ENCODE measurements at regions not wholly inside any gene's neighbourhood (a gene's known extent, or its start where the extent isn't known, plus 50 kb on each side); places are given as distances from the start of the nearest gene placed in this dataset.

DNA sequence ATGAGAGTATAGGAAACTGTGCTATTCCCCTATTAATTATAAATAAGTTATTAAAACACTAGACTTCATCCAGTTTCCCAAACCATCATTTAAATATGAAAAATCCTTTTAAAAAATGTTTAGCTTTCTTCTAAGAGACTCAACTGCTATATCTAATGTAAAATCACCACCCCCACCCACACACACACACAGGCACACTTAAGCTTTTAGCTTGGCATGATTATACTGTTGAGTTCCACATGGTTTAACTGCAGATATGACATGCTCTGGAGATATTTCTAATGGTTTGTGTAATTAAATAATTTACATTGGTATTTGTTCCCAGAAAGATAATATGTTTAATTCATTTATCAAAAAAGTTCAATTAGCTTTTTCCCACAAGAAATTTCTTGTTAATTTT lies 1700.1 kb upstream of the SLC10A2 start:
- TF ChIP-seq, protein P1, sequence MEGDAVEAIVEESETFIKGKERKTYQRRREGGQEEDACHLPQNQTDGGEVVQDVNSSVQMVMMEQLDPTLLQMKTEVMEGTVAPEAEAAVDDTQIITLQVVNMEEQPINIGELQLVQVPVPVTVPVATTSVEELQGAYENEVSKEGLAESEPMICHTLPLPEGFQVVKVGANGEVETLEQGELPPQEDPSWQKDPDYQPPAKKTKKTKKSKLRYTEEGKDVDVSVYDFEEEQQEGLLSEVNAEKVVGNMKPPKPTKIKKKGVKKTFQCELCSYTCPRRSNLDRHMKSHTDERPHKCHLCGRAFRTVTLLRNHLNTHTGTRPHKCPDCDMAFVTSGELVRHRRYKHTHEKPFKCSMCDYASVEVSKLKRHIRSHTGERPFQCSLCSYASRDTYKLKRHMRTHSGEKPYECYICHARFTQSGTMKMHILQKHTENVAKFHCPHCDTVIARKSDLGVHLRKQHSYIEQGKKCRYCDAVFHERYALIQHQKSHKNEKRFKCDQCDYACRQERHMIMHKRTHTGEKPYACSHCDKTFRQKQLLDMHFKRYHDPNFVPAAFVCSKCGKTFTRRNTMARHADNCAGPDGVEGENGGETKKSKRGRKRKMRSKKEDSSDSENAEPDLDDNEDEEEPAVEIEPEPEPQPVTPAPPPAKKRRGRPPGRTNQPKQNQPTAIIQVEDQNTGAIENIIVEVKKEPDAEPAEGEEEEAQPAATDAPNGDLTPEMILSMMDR (IDR thresholded peaks at IDR 0.05; ENCODE audit: control insufficient read depth, extremely low read depth, insufficient read depth) = no peak
- no peak overlapping the region for H3K4me3 ChIP-seq (ENCODE audit: low read depth, low read length)
- DNase-seq (ENCODE audit: low read depth) = no peak

DNA sequence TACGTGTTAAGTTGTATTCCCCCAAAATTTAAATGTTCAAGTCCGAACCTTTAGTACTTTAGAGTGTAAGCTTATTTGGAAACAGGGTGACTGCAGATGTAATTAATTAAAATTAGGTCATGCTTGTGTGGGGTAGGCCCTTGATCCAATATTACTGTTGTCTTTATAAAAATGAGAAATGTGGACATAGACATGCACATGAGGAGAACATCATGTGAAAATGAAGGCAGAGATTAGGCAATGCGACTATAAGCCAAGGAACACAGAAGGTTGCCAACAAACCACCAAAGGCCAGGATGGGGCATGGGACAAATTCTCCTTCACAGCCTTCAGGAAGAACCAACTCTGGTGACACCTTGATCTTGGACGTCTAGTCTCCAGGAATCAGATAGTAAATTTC lies 1698.4 kb upstream of the SLC10A2 start:
- TF ChIP-seq, protein P1 (IDR thresholded peaks at IDR 0.05; ENCODE audit: control insufficient read depth, extremely low read depth, insufficient read depth) = no peak
- no peak for DNase-seq (ENCODE audit: low read depth)
- H3K4me3 ChIP-seq (ENCODE audit: low read depth, low read length) = no peak overlapping the region

DNA sequence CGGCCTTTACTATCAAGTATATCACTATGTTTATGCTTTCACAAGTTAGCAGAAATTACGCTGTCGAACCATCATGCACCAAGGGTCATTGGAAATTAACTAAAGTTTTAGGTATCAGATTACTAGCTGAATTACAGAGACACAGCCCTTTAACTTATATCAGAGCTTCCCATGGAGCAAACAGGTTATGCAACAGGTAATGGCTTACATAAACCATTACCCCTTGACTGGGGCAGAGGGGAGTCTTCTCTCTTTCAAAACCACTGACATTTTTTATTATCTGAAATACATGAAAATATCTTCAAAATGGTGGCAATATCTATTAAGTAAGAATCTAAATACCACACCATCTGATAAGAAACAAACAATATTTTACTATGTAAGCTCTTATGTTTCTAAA lies 1692.9 kb upstream of the SLC10A2 start:
- no peak overlapping the region for H3K4me3 ChIP-seq (ENCODE audit: low read depth, low read length)
- TF ChIP-seq, protein P1 (IDR thresholded peaks at IDR 0.05; ENCODE audit: control insufficient read depth, extremely low read depth, insufficient read depth) = no peak

DNA sequence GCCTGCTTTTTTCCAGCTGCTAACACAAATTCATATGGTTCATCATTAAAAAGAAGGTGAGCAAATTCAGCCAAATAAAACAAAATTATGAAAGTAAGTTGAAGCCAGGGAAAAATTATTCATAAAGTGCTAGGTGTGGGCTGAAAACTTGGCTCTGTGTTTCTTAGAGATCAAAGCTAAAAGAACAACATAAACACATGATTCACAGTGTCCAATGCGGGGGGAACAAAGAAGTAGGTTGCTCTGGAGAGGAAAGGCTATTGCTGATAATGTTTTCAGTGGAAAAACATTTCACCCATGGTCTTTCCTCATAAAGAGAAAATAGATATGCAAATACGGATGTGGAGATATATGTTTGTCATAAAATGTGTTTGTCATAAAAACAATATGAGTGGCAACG lies 1691.5 kb upstream of the SLC10A2 start:
- TF ChIP-seq, protein P1 (IDR thresholded peaks at IDR 0.05; ENCODE audit: control insufficient read depth, extremely low read depth, insufficient read depth) = no peak
- DNase-seq (ENCODE audit: low read depth) = no peak
- H3K4me3 ChIP-seq (ENCODE audit: low read depth, low read length) = no peak overlapping the region

More for the DNA sequence above, 1692.9 kb upstream of the SLC10A2 start:
- DNase-seq (ENCODE audit: low read depth) = no peak

DNA sequence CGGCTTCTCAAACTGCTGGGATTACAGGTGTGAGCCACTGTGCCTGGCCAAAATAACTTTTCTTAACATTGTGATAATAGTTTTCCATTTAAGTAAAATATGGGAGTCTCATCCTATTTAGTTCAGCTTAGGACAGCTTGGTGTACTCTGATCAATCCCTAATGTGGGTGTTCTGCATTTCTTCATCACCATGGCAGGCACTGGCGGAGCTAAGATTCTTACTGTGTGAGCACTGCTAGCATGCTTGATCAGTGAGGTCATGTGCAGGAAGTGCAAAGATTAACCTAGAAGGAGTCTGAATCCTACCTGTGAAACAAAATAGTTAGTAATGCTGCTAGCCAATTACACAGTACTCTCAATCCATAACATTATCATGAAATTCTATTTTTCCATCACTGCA lies 1684.2 kb upstream of the SLC10A2 start:
- DNase-seq (ENCODE audit: low read depth) = no peak
- TF ChIP-seq, protein P1 (IDR thresholded peaks at IDR 0.05; ENCODE audit: control insufficient read depth, extremely low read depth, insufficient read depth) = no peak
- H3K4me3 ChIP-seq (ENCODE audit: low read depth, low read length) = no peak overlapping the region

DNA sequence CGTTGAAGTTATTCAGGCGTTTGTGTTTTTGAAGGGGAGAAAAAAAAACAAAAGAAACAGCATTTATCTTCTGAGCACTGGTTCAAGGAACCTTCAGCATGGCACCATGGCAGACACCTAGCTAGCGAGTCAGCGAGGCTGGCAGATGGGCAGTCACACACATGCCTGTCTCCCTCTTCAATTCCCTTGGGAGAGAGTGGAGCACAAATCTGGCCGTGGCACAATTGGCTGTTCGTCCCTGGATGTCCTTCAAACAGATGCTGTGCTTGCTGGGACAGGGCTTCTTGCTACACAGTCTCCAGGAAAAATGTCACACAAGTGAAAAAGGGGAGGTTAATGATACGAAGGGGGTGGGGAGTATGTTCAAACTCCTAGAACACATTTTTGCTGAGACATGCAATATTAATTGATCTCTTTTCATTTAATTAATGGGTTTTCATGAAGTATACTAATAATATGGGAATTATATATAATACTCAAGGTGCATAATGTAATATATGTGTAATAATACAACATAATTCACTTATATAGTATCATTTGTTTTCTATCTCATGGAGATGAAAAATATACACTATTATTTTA lies 1674.5 kb upstream of the SLC10A2 start:
- DNase-seq (ENCODE audit: low read depth) = no peak
- no peak overlapping the region for H3K4me3 ChIP-seq (ENCODE audit: low read depth, low read length)
- TF ChIP-seq, protein P1 (IDR thresholded peaks at IDR 0.05; ENCODE audit: control insufficient read depth, extremely low read depth, insufficient read depth) = no peak

DNA sequence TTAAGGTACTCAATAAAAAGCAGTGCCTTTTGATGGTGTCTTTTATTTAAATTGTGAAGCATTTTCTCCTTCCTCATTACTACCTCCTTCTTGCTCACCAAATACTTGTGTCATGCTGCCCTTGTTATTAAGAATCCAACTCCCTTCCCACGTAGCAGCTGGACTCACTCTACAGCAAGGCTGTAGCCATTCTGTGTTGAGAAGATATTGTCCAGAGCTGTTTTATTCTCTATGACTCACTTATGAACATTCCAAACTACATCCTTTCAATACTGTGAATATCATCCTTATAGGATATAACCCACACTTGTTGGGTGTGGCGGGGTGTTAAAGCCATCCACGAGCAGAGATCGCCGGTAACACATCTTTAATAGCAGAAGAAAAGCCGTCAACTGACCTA lies 1671.5 kb upstream of the SLC10A2 start:
- DNase-seq (ENCODE audit: low read depth) = no peak
- TF ChIP-seq, protein P1 (IDR thresholded peaks at IDR 0.05; ENCODE audit: control insufficient read depth, extremely low read depth, insufficient read depth) = no peak
- H3K4me3 ChIP-seq (ENCODE audit: low read depth, low read length) = no peak overlapping the region

Data from LNCaP clone FGC (cell line).